ENCODE measurements at regions not wholly inside any gene's neighbourhood (a gene's known extent, or its start where the extent isn't known, plus 50 kb on each side); places are given as distances from the start of the nearest gene placed in this dataset.

- Mint-ChIP-seq H3K4me3 (no peak overlapping the region), H3K36me3 (ENCODE audit: low read depth) (peaks cover 28% of the 10 kb centered on the region), H3K27me3 (no peaks in the 10 kb centered on the region), H3K4me1 (peaks cover 97% of the 10 kb centered on the region), H3K27ac (peak overlapping the region; percentile 98), H3K9me3 (peaks cover 5% of the 10 kb centered on the region)
- ChIA-PET CTCF (interaction anchor here (0.7 to 3.2 kb wide), 3 partner anchors 19 to 55 kb away, joined by 3 to 18 read pairs (median 6); no protein-coding TSS in a partner anchor), POLR2A (interaction anchor here (0.8 to 6.8 kb wide), 6 partner anchors 13 to 71 kb away, joined by 3 to 135 read pairs (median 7); partner anchors contain the start of gene SP4)
- no peak for DNase-seq
Observed at GRCh38 chr7:21357151-21358097, 70.5 kb upstream of the SP4 start.

GRCh38 chr7:21358648-21359047 is 69.2 kb upstream of the SP4 start:
- POLR2A ChIA-PET = interaction anchor here (1.0 to 2.5 kb wide), 4 partner anchors 20 to 69 kb away, joined by 3 to 10 read pairs (median 7); partner anchors contain the start of gene SP4
- H3K4me1 Mint-ChIP-seq = peaks cover 88% of the 10 kb centered on the region
- peaks cover 28% of the 10 kb centered on the region for H3K36me3 Mint-ChIP-seq (ENCODE audit: low read depth)
- H3K27me3 Mint-ChIP-seq = no peaks in the 10 kb centered on the region
- CTCF ChIA-PET = interaction anchor here (2.1 kb wide), 1 partner anchor 25 kb away, joined by 6 read pairs; no protein-coding TSS in a partner anchor
- DNase-seq = no peak
- H3K27ac Mint-ChIP-seq = peak overlapping the region; percentile 68
- peaks cover 5% of the 10 kb centered on the region for H3K9me3 Mint-ChIP-seq
- no peak overlapping the region for H3K4me3 Mint-ChIP-seq

- CTCF ChIA-PET = interaction anchor here (2.1 kb wide), 1 partner anchor 25 kb away, joined by 6 read pairs; no protein-coding TSS in a partner anchor
- Mint-ChIP-seq H3K27ac (peak overlapping the region; percentile 68), H3K36me3 (ENCODE audit: low read depth) (peaks cover 29% of the 10 kb centered on the region), H3K27me3 (no peaks in the 10 kb centered on the region), H3K9me3 (peaks cover 5% of the 10 kb centered on the region), H3K4me1 (peaks cover 86% of the 10 kb centered on the region), H3K4me3 (no peak overlapping the region)
- no peak for DNase-seq
- POLR2A ChIA-PET = interaction anchor here (1.0 to 2.5 kb wide), 4 partner anchors 20 to 68 kb away, joined by 3 to 10 read pairs (median 7); partner anchors contain the start of gene SP4
Observed at GRCh38 chr7:21359163-21359562, 68.7 kb upstream of the SP4 start.

- Mint-ChIP-seq H3K9me3 (peaks cover 9% of the 10 kb centered on the region), H3K27ac (peak overlapping the region; percentile 68), H3K4me3 (no peak overlapping the region), H3K27me3 (no peaks in the 10 kb centered on the region), H3K36me3 (ENCODE audit: low read depth) (peaks cover 34% of the 10 kb centered on the region), H3K4me1 (peaks cover 86% of the 10 kb centered on the region)
- no peak for DNase-seq
- ChIA-PET POLR2A (interaction anchor here (1.3 to 4.8 kb wide), 6 partner anchors 9 to 69 kb away, joined by 3 to 23 read pairs (median 7); partner anchors contain the start of gene SP4), CTCF (no interaction called here)
Observed at GRCh38 chr7:21361413-21362125, 66.3 kb upstream of the SP4 start.

GRCh38 chr7:21364801-21365271 is 63.0 kb upstream of the SP4 start:
- DNase-seq = no peak
- peaks cover 70% of the 10 kb centered on the region for H3K4me1 Mint-ChIP-seq
- ChIA-PET CTCF (interaction anchor here (1.0 kb wide), 2 partner anchors 9 to 103 kb away, joined by 3 to 5 read pairs; no protein-coding TSS in a partner anchor), POLR2A (interaction anchor here (1.3 to 4.8 kb wide), 5 partner anchors 9 to 69 kb away, joined by 3 to 23 read pairs (median 11); partner anchors contain the start of gene SP4)
- no peaks in the 10 kb centered on the region for H3K27me3 Mint-ChIP-seq
- H3K36me3 Mint-ChIP-seq (ENCODE audit: low read depth) = peaks cover 30% of the 10 kb centered on the region
- H3K9me3 Mint-ChIP-seq = peaks cover 15% of the 10 kb centered on the region
- H3K4me3 Mint-ChIP-seq = no peak overlapping the region
- peak overlapping the region; percentile 71 for H3K27ac Mint-ChIP-seq

GRCh38 chr7:21365866-21366624 is 61.8 kb upstream of the SP4 start:
- Mint-ChIP-seq H3K4me3 (no peak overlapping the region), H3K27ac (peak overlapping the region; percentile 71), H3K27me3 (no peaks in the 10 kb centered on the region), H3K4me1 (peaks cover 65% of the 10 kb centered on the region), H3K9me3 (peaks cover 15% of the 10 kb centered on the region), H3K36me3 (ENCODE audit: low read depth) (peaks cover 36% of the 10 kb centered on the region)
- ChIA-PET POLR2A (interaction anchor here (2.1 to 3.6 kb wide), 4 partner anchors 10 to 68 kb away, joined by 7 to 17 read pairs (median 10); partner anchors contain the start of gene SP4), CTCF (no interaction called here)
- no peak for DNase-seq

- H3K36me3 Mint-ChIP-seq (ENCODE audit: low read depth) = peaks cover 30% of the 10 kb centered on the region
- ChIA-PET POLR2A (interaction anchor here (2.5 to 3.6 kb wide), 3 partner anchors 11 to 67 kb away, joined by 7 to 17 read pairs (median 8); partner anchors contain the start of gene SP4), CTCF (no interaction called here)
- no peaks in the 10 kb centered on the region for H3K27me3 Mint-ChIP-seq
- no peak for DNase-seq
- peaks cover 10% of the 10 kb centered on the region for H3K9me3 Mint-ChIP-seq
- H3K27ac Mint-ChIP-seq = peak overlapping the region; percentile 71
- no peak overlapping the region for H3K4me3 Mint-ChIP-seq
- H3K4me1 Mint-ChIP-seq = peaks cover 60% of the 10 kb centered on the region
Observed at GRCh38 chr7:21367081-21367480, 60.8 kb upstream of the SP4 start.

GRCh38 chr7:21367537-21367936 is 60.3 kb upstream of the SP4 start:
- Mint-ChIP-seq H3K4me3 (no peak overlapping the region), H3K9me3 (peaks cover 10% of the 10 kb centered on the region), H3K4me1 (peaks cover 56% of the 10 kb centered on the region), H3K27ac (no peak overlapping the region), H3K36me3 (ENCODE audit: low read depth) (peaks cover 30% of the 10 kb centered on the region), H3K27me3 (no peaks in the 10 kb centered on the region)
- ChIA-PET POLR2A (interaction anchor here (2.5 kb wide), 1 partner anchor 12 kb away, joined by 8 read pairs; no protein-coding TSS in a partner anchor), CTCF (no interaction called here)
- DNase-seq = no peak

GRCh38 chr7:21368317-21368716 is 59.6 kb upstream of the SP4 start:
- Mint-ChIP-seq H3K36me3 (ENCODE audit: low read depth) (peaks cover 36% of the 10 kb centered on the region), H3K27ac (no peak overlapping the region), H3K4me3 (no peak overlapping the region), H3K4me1 (peaks cover 54% of the 10 kb centered on the region), H3K9me3 (peaks cover 14% of the 10 kb centered on the region), H3K27me3 (no peaks in the 10 kb centered on the region)
- CTCF ChIA-PET = no interaction called here
- POLR2A ChIA-PET = interaction anchor here (1.0 kb wide), 1 partner anchor 15 kb away, joined by 3 read pairs; no protein-coding TSS in a partner anchor
- no peak for DNase-seq

- Mint-ChIP-seq H3K36me3 (ENCODE audit: low read depth) (peaks cover 32% of the 10 kb centered on the region), H3K9me3 (peaks cover 10% of the 10 kb centered on the region), H3K27me3 (no peaks in the 10 kb centered on the region), H3K4me3 (no peak overlapping the region), H3K27ac (peak overlapping the region; percentile 57), H3K4me1 (peaks cover 38% of the 10 kb centered on the region)
- ChIA-PET POLR2A (interaction anchor here (0.9 kb wide), 1 partner anchor 57 kb away, joined by 4 read pairs; the partner anchor contains the start of gene SP4), CTCF (interaction anchor here (1.2 to 1.5 kb wide), 2 partner anchors 18 to 109 kb away, joined by 3 to 4 read pairs; no protein-coding TSS in a partner anchor)
- no peak for DNase-seq
Observed at GRCh38 chr7:21370283-21370982, 57.5 kb upstream of the SP4 start.

- Mint-ChIP-seq H3K27me3 (no peaks in the 10 kb centered on the region), H3K4me3 (no peak overlapping the region), H3K9me3 (peaks cover 11% of the 10 kb centered on the region), H3K4me1 (peaks cover 28% of the 10 kb centered on the region), H3K27ac (no peak overlapping the region), H3K36me3 (ENCODE audit: low read depth) (peaks cover 27% of the 10 kb centered on the region)
- ChIA-PET POLR2A (interaction anchor here (0.9 kb wide), 1 partner anchor 56 kb away, joined by 4 read pairs; the partner anchor contains the start of gene SP4), CTCF (interaction anchor here (1.2 to 1.5 kb wide), 2 partner anchors 19 to 110 kb away, joined by 3 to 4 read pairs; no protein-coding TSS in a partner anchor)
- DNase-seq = no peak
Observed at GRCh38 chr7:21371360-21371759, 56.5 kb upstream of the SP4 start.

Measured in activated CD4-positive, alpha-beta memory T cell treated with anti-CD3 and anti-CD28 coated beads, Interleukin-2, amount 10 ng/mL, durations not matched to agents 7 days and 5 days (primary cell).